Retinal pigment epithelial cell (primary cell): ENCODE measurements at regions not wholly inside any gene's neighbourhood (a gene's known extent, or its start where the extent isn't known, plus 50 kb on each side); places are given as distances from the start of the nearest gene placed in this dataset.

Experiments
- DNase-seq: peaks from one replicate; pipeline ENCODE4 v3.0.0-alpha.2; 2010; ENCODE audit warnings: low read depth
- H3K4me3 ChIP-seq: 2 replicates; pipeline ENCODE4 v1.5.1; 2011; ENCODE audit warnings: mild to moderate bottlenecking, low read length, control low read depth, moderate library complexity
- CTCF ChIP-seq: conservative IDR thresholded peaks from 2 replicates; pipeline ENCODE4 v1.5.1; 2011; ENCODE audit warnings: low read depth, low read length, control low read depth, inconsistent platforms

- no peak for DNase-seq
- H3K4me3 ChIP-seq, result no peak overlapping the region
- no peak for TF ChIP-seq CTCF
Observed at GRCh38 chr6:28772480-28773381, 151.1 kb downstream of the TRIM27 start.

DNA sequence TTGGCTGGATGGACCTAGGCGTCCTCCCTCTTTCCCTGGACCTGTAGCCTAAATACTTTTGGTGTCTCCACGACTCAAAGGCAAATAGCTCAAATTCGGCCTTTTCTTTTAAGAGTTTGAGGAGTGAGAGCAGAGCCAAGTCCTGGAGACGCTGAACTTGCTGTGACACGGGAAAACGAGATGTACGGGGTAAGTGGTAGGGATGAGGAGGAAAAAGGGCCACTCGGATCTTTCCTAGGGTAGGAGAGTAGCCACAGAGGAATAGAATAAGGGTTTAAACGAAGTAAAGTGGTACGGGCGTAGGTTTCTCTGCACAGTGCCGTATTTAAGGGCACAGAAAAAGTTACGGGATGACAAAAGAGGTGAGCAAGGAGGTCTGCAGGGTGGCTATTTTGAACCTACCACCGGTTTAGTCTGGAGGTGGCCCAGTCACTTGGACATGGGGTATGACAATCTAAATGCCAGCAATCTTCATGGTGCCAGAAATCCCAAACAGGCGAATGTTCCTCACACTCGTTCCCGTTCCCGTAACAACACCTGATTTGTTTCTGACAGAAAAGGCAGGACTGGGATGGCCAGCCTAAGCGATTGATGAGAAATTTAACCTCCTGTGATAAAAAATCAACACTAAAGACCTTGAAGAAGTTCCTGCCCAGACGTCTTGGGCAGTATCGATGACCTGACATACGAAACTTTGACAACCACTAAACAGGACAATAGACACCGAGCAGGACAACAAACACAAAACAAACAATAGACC is 149.3 kb downstream of the TRIM27 start:
- TF ChIP-seq CTCF, result no peak
- DNase-seq, result no peak
- no peak overlapping the region for H3K4me3 ChIP-seq

DNA sequence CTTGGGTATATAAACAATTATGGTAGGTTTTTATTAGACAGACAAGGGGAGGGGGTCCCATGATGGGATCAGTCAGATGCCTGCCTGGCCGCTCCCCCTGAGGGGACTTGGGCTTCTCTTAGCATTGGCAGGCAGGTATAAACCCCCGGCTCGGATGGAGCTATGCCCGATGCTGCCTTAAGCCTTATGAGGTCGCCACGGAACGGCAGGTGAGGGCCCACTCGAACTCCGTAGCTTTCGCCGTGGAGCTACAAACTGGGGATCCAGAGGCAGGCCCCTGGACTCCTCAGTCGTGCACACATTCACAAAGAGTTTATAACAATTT is 148.8 kb downstream of the TRIM27 start:
- H3K4me3 ChIP-seq, result no peak overlapping the region
- no peak for DNase-seq
- TF ChIP-seq CTCF, result no peak

GRCh38 chr6:28775405-28776129 is 148.2 kb downstream of the TRIM27 start:
- H3K4me3 ChIP-seq, result no peak overlapping the region
- no peak for DNase-seq
- TF ChIP-seq CTCF, result no peak

DNA sequence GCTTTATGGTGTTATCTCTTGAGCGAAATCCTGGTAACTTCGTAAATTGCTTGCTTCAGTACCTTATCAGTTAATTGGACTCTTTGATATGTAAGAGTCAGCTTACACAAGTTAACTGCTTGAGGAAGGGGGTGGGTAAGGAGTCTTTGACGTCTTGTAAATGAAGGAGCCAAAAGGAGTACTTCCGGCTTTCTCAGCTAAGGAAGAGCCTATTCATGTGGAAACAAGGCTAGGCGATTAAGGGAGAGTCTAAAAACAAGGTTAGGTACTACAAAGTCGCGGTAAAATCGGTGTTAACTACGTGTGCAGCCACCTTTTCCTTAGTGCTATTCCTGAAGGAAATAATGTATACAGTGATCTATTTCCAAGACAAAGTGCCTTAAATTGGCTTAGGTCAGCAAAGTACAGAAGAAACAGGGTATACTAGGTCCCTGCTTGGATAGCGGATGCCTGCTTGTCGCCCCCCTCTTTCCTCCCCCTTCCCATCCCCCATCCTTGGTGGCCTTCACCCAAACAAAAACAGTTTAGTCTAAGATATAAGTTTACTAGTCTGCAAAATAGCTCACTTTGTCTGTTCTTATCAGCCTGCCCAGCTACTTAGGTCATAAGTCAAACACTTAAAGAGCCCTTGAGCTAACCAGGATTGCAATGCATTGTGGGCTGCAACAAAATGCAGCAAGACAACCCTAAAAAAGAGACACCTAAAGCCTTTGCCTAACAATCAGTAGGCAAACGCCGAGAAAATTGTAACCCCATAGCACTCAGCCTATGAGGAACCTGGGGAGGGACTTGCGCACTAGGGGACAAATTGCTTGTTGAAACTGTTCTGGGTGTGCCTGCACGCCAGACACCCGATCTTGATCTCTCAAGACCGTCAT is 147.3 kb downstream of the TRIM27 start:
- DNase-seq, result no peak
- TF ChIP-seq CTCF, result no peak
- H3K4me3 ChIP-seq, result no peak overlapping the region

GRCh38 chr6:28777147-28777461 is 146.7 kb downstream of the TRIM27 start:
- TF ChIP-seq CTCF, result no peak
- no peak overlapping the region for H3K4me3 ChIP-seq
- DNase-seq, result no peak
